Kidney capillary endothelial cell (primary cell): ENCODE measurements at regions not wholly inside any gene's neighbourhood (a gene's known extent, or its start where the extent isn't known, plus 50 kb on each side); places are given as distances from the start of the nearest gene placed in this dataset.

ENCODE experiments used
- DNase-seq: peaks from one replicate; pipeline ENCODE4 v3.0.0-alpha.2; 2018; ENCODE audit warnings: low spot score

DNA sequence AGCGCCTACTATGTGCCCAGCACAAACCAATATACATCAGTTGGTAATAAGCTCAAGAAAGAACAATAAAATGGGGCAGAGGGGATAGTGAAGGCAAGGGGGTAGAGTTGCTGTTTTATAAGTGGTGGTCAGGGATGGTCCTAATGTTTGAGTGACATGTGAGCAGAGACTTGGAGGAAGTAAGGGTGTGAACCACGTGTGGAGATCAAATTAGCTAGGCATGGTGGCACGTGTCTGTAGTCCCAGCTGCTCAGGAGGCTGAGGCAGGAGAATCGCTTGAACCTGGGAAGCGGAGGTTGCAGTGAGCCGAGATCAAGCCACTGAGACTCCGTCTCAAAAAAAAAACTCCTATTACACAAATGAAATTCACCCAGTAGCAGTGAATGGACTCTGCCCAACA, 56.5 kb downstream of the IRX6 start:
- no peak for DNase-seq

DNA sequence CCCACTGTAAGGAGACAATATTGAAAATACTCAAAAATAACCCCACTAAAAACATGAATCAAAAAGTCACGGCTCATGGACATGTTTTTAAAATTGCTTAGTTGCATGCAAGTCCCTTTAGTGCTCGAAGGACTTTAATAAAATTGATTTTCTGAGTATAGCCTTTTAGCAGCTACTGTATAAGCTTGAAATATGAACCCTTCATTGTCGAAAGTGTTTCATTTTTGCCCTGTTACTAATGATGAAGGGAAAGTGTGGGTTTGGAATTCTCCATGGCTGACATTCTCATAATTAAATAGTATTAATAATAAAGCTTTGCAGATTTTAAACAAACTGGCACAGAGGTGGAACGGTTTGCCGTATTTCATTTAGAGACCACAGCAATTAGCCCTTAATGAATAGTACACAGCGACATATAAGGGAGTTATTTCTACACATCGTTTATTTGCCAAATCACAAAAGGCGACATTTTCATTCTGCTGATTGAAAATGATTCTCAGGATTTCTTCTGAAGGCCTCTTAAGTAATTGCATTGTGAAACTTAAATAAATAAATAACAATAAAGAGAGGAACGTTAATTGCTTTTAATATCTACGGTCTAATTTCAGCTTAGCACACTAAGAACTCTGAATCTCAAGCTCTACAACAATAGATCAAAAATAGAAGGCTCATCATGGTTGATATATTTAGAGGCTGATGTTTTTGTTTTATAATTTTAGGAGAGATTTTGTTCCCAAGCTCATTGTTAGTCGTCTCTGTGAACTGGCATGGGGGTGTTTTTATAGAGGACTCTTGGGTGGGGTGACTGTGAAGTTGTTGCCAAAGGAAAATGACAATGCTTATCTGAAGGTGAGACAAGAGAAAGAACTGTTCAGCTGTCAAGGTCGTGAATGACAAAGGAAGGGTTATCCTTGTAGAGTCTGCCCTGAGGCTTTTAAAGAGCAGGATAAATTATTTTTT, 60.6 kb downstream of the IRX6 start:
- DNase-seq, result no peak

DNA sequence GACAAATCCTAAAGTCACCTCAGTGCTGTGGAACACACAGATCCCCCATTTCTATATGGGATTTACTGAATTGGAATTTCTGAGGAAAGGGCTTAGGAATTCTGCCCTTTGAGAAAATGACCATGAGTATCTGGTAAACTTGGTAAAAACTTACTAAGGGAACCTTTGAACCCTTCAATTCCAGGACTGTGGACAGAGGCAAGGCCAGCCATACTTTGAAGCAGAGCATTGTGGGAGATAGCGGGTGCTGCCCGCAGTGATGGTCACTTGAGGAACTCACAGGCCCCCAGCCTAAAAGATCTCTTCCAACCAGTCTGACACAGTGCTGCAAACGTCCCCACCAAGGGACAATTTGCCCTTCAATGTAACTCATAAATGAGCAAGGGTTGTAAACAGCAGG, 61.4 kb downstream of the IRX6 start:
- DNase-seq, result no peak

DNA sequence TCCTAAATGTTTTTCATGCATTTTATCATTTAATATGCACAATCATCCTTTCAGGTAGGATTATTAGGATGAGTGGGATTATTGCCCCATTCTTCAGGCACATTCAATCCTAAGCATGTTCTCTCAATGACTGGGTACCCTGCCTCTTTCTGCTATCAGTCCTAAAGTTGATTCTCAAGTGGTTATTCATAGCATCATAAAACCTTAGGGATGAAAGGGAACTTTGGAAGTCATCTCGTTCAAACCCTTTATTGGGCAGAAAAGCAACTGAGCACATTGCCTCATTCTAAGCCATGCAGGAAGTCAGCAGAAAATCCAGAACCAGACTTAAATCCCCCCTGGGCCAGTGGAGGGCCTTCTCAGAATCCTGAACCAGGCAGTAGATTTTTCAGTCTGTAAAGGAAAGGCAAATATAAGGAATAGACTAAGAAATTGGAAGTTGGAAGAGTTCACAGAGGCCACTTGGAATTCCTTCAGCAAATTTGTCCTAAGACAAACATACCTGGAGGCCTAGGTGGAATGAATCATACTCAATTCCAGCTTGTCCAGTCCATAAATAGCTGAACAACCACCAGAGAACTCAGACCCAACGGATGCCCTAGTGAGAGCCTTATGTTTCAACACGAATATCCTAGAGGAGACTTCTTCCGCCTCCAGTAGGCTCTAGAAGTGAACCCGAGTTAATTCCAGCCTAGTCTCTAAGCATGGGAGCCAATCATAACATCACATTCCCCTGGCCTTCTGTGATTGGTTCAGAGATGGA, 62.7 kb downstream of the IRX6 start:
- no peak for DNase-seq

DNA sequence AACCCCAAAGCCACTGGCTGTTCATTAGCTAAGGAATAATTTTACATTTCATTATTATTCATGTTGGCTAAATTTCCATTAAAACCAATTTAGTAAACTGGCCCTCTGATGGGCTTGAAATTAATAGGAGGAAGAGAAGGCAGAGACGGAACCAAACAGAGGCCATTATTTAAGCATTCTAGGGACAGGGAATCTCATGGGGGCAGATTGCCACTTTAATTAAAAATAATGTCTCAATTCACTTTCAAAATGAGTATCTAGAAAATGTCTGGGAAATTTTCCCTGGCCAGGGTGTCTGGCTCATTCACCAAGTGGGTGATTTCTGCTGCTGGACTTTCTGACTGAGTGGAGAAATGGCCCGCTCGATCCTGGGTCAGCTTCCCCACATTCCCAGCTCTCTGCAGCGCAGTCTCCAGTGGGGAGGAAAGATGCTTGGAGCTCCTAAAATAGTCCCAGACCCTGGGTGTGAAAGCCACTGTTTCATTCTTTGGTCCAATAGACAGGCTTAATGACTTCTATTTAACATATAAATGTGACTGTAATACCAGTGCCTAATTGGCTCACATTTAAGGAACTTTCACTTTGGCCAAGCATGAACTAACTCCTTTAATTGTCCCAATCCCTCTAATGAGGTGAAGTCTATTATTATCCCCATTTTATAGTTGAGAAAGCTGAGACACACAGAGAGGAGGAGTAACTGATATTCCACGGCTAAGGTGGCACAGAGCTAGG, 64.3 kb downstream of the IRX6 start:
- DNase-seq, result no peak

DNA sequence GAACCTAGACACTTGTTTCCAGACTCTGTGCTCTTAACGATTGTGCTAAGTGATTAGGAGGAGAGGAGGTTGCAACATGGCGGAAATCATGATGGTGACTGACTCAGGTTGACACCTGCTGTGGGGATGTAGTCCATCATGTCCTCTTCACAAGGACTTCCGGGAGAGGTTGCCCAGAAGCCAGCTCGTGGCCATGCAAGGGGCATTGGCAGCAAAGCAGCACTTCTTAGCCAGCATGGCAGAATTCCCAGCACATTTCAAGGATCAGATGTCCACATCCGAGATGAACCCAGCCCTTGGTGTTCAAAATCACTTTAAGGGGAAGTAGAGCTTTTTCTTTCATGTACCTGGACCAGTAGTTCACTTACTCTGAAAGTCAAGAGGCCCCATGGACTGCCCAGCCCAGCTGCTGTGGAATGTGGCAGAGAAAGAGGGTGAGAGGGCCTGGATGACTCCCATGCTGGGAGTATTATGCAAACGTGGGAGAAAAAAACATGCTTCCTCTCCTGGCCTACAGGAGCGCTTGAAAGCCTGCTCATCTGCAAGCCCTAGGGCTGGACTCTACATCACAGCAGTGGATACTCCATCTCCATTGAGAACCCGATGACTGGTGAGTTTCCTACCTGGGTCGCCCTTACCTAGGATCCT, 65.5 kb downstream of the IRX6 start:
- no peak for DNase-seq

DNA sequence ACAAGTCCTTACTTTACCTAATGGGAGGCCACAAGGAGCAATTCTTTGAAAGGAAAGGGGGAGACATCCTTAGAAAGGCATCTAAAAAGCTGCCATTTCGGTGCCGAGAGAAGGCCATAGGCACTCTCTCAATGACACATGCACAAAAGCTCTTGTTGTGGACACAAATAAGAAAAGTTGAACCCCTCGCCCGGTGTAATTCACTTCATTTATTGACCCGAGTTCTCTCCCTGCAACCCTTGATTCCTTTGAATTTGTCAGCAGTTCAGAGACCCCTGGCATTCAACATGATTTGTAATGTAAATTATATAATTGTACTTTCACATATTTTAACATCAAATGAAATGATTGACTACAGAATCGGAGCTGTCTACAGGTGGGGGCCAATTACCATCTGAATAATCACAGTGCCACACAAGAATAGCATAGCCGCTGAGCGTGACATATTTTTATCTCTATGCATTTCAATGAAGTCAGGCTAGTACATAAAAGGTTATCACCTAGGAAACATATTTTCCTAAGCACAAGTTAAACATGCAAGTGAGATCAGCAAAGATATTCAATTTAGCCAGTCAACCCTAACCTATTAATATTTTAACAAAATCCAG, 66.7 kb downstream of the IRX6 start:
- DNase-seq, result no peak

DNA sequence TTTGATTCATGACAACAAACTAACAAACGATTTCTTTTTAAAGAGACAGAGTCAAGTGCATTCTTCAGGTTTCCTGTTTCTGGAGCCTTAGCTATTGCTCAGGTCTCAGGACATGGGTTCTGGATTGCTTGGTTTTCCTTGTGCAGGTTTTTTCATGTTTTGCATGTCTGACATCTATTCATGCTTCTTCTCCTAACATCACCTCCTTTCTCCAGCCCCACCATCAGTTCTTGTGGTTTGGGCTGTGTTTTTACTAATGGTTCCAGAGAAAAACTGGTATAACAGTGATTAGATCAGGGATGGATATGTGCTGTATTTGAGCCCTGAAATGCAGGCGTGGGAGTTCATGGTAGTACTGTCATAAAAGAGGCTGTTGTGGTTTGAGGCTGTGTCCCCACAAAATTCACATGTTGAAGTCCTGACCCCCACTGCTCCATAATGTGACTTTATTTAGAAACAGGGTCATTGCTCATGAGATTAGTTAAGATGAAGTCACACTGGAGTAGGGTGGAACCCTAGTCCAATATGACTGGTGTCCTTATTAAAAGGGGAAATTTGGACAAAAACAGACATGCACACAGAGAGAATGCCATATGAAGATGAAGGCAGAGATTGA, 67.9 kb downstream of the IRX6 start:
- no peak for DNase-seq

DNA sequence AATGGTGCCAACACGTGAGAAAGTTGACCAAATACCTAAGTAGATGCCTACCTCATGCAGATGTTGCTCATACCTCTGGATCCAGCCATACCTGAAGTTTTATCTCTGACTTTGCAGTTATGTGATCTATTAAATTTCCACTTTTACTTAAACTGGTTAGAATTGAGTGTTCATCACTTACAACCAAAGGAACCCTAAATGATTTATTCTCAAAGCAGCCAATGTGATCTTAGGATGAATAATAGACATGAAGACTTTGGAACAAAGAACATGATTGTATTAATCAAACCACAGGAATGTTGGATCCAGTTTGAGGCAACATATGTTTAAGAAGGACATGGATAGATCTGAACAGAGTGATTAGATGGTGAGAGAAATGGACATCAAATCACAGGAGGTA, 68.7 kb downstream of the IRX6 start:
- DNase-seq, result no peak

DNA sequence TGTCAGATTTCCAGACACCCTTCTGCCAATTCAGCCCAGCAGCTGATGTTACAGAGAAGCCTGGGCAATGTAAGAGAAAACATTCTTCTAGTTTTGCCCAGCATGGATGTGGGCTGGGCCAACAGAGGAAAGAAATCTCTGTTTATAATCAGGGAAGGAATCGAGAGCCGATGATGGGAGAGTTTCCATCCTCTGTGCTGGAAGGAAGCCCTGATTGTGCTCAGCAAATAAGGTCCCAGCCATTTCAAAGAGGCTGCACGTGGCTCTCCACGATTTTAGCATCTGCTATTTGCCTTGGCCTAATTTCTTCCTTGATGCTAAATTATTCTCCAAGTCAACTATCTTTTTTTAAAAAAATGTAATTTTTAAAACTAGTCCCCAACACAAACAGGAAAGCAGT, 70.0 kb downstream of the IRX6 start:
- DNase-seq, result no peak

DNA sequence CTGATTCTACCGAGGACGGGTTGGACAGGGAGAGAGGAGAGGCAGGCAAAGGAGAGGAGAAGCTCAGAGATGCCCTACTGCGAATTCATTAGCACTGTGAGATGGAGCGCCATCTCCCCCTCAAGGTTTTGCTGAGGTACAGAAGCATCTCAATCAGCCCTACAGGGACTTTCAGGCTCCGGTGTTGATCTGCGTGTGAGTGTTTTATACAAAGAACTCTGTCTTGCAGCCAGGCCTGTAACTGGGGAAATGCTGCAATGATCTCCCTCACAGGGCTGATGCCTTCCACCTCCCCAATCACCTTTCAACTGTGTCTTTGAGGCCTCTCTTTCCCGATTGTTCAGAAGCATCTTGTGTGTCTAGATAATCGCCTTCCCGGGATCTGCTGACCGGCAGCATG, 74.8 kb downstream of the IRX6 start:
- no peak for DNase-seq

DNA sequence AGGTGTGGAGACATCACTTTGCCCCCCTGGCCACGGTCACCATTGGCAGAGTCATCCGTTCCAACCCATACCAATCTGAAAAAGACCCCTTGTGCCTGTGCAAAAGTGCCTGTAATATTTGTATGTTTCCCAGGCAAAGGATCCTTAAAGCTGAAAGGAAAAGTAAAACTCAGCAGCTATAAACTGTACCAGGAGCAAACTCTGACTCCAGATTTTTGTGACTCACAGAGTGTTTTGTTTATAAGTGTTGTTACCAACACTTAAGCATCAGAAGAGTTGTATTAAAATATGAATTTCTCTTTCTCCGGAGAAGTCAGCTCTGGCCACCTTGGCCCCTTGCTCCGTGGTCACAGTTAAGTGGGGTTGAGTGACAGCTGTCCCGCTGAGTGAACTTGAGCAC, 75.9 kb downstream of the IRX6 start:
- no peak for DNase-seq

DNA sequence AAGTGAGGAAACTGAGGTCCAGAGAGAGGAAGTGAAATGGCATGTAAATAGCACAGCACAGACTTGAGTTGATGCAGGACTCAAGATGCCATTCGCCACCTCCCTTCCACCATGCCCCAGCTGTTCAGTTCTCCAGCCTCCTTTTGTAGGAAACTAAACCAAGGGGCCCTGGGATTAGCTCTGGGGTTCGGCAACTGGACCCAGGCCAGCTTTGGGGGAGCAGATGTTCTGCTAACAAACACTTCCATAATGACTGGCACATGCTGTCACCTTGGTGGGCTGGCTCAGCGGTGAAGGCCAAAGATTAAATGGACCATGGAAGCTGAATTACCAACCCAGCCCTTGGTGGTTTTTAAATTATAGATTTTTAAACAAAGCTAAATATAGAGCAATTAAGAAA, 77.0 kb downstream of the IRX6 start:
- DNase-seq, result no peak

DNA sequence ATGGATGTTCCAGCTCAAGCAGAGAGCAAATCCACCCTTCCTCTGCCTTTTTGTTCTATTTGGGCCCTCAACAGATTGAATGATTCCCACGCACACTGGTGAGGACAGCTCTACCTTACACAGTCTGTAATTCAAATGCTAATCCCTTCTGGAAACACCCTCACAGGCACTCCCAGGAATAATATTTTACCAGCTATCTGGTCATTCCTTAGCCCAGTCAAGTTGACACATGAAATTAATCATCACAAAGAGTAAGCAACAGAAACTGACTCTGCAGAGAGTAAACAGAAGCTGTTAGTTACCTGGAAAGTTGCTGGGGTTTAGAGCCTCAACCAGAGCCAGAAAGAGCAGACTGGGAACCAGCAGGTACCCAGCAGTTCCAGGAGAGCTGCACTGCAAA, 75.5 kb upstream of the MMP2 start:
- no peak for DNase-seq

DNA sequence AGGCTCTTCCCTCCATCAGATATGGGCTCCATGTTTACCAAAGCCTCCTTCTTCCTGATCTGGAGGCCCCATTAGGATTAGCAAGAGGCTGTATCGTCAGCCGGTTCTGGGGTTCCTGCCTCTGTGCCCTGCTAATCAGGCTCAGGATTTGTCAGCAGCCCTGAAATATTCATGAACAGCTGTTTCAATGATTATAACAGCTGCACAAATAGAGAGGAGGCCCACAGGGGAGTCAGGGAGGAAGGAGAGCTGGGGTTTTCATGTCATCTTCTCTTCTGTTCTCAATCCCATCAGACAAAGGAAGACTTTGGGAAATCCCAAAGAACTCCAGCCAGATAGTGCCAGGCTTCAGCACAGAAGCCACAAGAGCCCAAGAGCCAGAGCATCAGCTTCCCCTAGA, 72.3 kb upstream of the MMP2 start:
- DNase-seq, result no peak

DNA sequence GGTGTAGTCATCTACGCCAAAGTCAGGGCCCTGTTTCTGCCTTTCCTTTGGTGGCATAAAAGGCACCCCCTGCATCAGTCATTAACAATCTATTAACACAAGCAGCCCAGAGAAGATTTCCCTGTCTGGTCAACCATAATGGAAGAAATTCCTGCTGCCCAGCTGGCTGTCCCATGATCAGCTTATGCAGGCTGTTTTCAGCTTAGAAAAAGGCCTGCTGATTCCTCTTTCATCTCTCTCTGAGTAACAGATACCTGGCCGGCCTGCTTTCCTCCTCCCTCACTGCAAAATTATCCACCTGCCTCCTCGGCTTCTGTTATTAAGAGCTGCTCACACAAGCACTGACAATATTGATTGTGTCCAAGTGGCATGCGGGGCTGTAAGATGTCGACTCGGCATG, 70.3 kb upstream of the MMP2 start:
- DNase-seq, result no peak

DNA sequence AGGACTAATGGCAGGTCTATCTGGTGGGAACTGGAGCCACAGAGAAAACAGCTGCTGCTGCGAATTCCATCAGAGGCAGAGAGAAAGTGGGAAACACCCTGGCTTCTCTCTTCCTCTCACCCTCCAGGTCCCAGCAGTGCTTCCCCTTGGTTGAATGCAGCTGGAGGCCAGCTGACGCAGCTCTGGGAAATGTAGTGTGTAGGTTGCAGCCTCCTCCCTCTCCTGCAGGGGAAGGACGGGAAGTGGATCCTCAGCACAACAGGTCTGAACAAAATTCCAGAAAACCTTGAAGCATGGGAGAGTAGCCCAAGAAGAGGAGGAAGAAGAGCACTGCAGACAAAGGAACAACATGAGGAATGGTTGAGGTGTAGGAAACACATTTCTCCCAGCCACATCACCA, 67.8 kb upstream of the MMP2 start:
- DNase-seq, result no peak

DNA sequence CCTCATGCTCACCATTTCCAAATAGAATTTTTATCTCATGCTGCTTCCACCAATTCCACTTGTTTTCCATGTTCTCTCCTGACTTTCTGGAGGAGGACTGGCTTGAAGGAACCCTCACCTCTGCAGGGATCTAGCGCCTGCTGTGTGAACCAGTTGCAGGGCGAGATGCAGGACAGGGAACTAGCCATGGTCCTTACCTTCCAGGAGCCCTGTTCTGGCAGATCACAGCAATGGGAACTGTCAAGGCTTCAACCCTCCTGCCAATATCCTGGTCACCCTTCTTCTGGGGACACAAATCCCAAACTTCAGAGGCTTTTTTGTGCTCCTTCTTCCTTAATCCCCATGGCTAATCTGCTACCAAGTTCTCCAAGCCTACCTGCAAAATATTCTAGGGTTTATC, 60.4 kb upstream of the MMP2 start:
- DNase-seq, result peak; percentile 2

DNA sequence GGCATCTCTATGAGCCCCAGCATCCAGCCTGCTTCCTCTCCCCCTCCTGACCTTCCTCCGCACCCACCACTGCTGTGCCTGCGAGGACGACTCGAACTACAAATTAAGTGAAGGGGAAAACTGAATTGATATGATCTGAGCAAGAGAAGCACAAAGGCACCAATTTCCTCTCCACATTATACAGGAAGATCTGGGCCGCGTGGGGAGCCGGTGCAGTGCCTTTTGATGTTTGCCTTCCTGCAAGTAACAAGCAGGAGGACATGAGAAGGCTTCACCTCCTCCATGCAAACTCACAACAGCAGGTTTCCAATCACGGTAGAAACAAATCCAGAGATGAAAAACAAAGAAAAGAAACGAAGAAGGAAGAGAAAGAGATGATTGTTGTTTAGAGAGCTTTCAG, 57.8 kb upstream of the MMP2 start:
- DNase-seq, result no peak

DNA sequence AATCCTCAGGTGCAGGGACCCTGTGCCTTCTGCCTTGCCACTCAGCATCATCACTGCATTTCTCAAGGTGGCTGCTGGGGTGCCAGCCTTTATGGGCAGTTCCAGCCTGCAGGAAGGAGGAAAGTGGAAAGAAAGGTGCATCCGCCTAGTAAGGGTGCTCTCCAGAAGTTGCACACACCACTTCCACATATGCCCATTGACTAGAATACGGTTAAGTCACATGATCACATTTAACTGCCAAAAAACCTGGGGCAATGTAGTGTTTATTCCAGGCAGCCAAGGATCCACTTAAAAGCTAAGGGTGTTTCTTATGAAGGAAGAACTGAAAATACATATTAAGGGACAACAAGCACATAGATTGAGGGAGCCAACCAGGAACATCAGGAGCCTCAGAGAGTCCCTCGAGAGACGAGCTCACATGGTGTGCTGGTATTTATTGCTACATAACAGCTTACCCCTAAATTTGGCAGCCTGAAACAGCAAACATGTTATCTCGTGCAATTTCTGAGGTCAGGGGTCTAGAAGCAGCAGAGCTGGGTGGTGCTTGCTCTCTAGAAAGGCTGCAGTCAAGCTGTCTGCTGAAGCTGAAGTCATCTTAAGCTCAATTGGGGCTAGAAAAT, 52.0 kb upstream of the MMP2 start:
- no peak for DNase-seq
